CD4-positive, alpha-beta T cell (primary cell): ENCODE measurements at regions not wholly inside any gene's neighbourhood (a gene's known extent, or its start where the extent isn't known, plus 50 kb on each side); places are given as distances from the start of the nearest gene placed in this dataset.

Experiments used
- ATAC-seq: fragments of 200-7000 bp; cut with Tn5 transposase; one replicate; pipeline ENCODE4 v1.10.0; 2022; ENCODE audit warnings: mild to moderate bottlenecking; ENCODE audit not compliant: poor library complexity
- CTCF ChIA-PET: fragments of 350-600 bp; sonication (Branson Sonifier 250); formaldehyde crosslinking; loops from one replicate; lab custom pipeline; 2021; ENCODE audit warnings: antibody characterized with exemption, inconsistent platforms; lab: Charles Lee
- POLR2A ChIA-PET: fragments of 350-600 bp; sonication (Branson Sonifier 250); formaldehyde crosslinking; loops from one replicate; lab custom pipeline; 2021; ENCODE audit warnings: antibody characterized with exemption, inconsistent platforms; lab: Charles Lee
- DNase-seq, 14 experiments: peaks; one replicate each; pipeline ENCODE4 v3.0.0-alpha.2; 2013 to 2020; ENCODE audit warnings: mixed read lengths in 2 of 14
- H3K27ac ChIP-seq, 2 donors: one replicate each; pipeline versions ENCODE4 v1.5.1 to v1.7.0; 2013; ENCODE audit warnings: low read length in 2 of 2, low read depth in 1 of 2, mild to moderate bottlenecking in 1 of 2
- H3K27me3 ChIP-seq, 2 experiments: 1 replicate in 1 of 2; 2 replicates in 1 of 2; pipeline versions ENCODE4 v1.6.1 to v1.7.0; 2013; ENCODE audit warnings: low read length in 2 of 2, control low read depth in 1 of 2, mild to moderate bottlenecking in 1 of 2, moderate library complexity in 1 of 2; ENCODE audit not compliant: insufficient read depth in 2 of 2, control insufficient read depth in 1 of 2
- H3K36me3 ChIP-seq: one replicate; pipeline ENCODE4 v1.6.1; 2013; ENCODE audit warnings: low read length, control low read depth; ENCODE audit not compliant: insufficient read depth
- H3K4me1 ChIP-seq: one replicate; pipeline ENCODE4 v1.6.1; 2013; ENCODE audit warnings: low read length, control low read depth; ENCODE audit not compliant: insufficient read depth
- H3K4me3 ChIP-seq: one replicate; pipeline ENCODE4 v1.5.1; 2013; ENCODE audit warnings: mild to moderate bottlenecking, low read length, moderate library complexity
- H3K9me3 ChIP-seq, 2 experiments: 1 replicate in 1 of 2; 2 replicates in 1 of 2; pipeline versions ENCODE4 v1.6.1 to v1.7.0; 2013; ENCODE audit warnings: low read length in 2 of 2, mild to moderate bottlenecking in 2 of 2, control low read depth in 1 of 2, moderate library complexity in 1 of 2; ENCODE audit not compliant: control insufficient read depth in 1 of 2, insufficient read depth in 1 of 2
- H3K27ac Mint-ChIP-seq: one replicate; pipeline ENCODE4 v1.8.0; 2020; ENCODE audit warnings: mixed read lengths
- H3K27me3 Mint-ChIP-seq: one replicate; pipeline ENCODE4 v1.8.0; 2021; ENCODE audit warnings: mixed read lengths
- H3K36me3 Mint-ChIP-seq: one replicate; pipeline ENCODE4 v1.8.0; 2021; ENCODE audit warnings: low read depth, mixed read lengths
- H3K4me1 Mint-ChIP-seq: one replicate; pipeline ENCODE4 v1.8.0; 2021; ENCODE audit warnings: low read depth, mixed read lengths
- H3K4me3 Mint-ChIP-seq: one replicate; pipeline ENCODE4 v1.8.0; 2020; ENCODE audit warnings: mild to moderate bottlenecking, mixed read lengths
- H3K9me3 Mint-ChIP-seq: one replicate; pipeline ENCODE4 v1.8.0; 2020; ENCODE audit warnings: mixed read lengths
- CTCF ChIP-seq: fragments of 200-600 bp; IDR thresholded peaks from one replicate; pipeline ENCODE4 v1.8.0; 2022; ENCODE audit warnings: antibody characterized with exemption, mild to moderate bottlenecking
- intact Hi-C, 2 experiments: fragments of 100-400 bp; cut with DNase I in 1 of 2; cut with micrococcal nuclease in 1 of 2; formaldehyde crosslinking; loops; one replicate each; pipeline versions ENCODE4 v1.15.1 to v1.9.0; 2023 to 2025; cut with DNase I, micrococcal nuclease

GRCh38 chr4:65190780-65191179 lies 479.5 kb downstream of the EPHA5 start:
- Histone ChIP-seq H3K4me1 (no peaks in the 10 kb centered on the region), H3K36me3 (no peaks in the 10 kb centered on the region), H3K27me3 (no peaks in the 10 kb centered on the region), H3K9me3 (peaks cover 0 to 18% of the 10 kb centered on the region in 2 experiments), H3K27ac (no peak overlapping the region), H3K4me3 (no peak overlapping the region)
- CTCF ChIA-PET = no interaction called here
- Mint-ChIP-seq H3K36me3 (no peaks in the 10 kb centered on the region), H3K27me3 (no peaks in the 10 kb centered on the region), H3K4me3 (no peak overlapping the region), H3K9me3 (peaks cover 9% of the 10 kb centered on the region), H3K27ac (no peak overlapping the region), H3K4me1 (no peaks in the 10 kb centered on the region)
- intact Hi-C loops = no loop called here
- TF ChIP-seq CTCF = no peak
- POLR2A ChIA-PET = no interaction called here
- DNase-seq = no peak
- no peak for ATAC-seq

- Mint-ChIP-seq H3K9me3 (peaks cover 5% of the 10 kb centered on the region), H3K36me3 (no peaks in the 10 kb centered on the region), H3K27me3 (no peaks in the 10 kb centered on the region), H3K4me1 (no peaks in the 10 kb centered on the region), H3K27ac (no peak overlapping the region), H3K4me3 (no peak overlapping the region)
- ChIA-PET POLR2A (no interaction called here), CTCF (no interaction called here)
- no peaks in the 10 kb centered on the region for H3K27me3 ChIP-seq
- H3K36me3 ChIP-seq = no peaks in the 10 kb centered on the region
- H3K4me1 ChIP-seq = no peaks in the 10 kb centered on the region
- no peak overlapping the region for H3K27ac ChIP-seq
- no peak for TF ChIP-seq CTCF
- DNase-seq (no peak), ATAC-seq (no peak)
- intact Hi-C loops = no loop called here
- no peak overlapping the region for H3K4me3 ChIP-seq
- peaks cover 3 to 15% of the 10 kb centered on the region in 2 experiments for H3K9me3 ChIP-seq
Observed at GRCh38 chr4:65175585-65175984, 494.7 kb downstream of the EPHA5 start.

GRCh38 chr4:65170768-65171514 lies 499.3 kb downstream of the EPHA5 start:
- TF ChIP-seq CTCF = no peak
- Histone ChIP-seq H3K27me3 (no peaks in the 10 kb centered on the region), H3K9me3 (peaks cover 3 to 8% of the 10 kb centered on the region in 2 experiments), H3K4me1 (no peaks in the 10 kb centered on the region), H3K27ac (no peak overlapping the region), H3K4me3 (no peak overlapping the region), H3K36me3 (no peaks in the 10 kb centered on the region)
- ATAC-seq (no peak), DNase-seq (no peak)
- ChIA-PET POLR2A (no interaction called here), CTCF (no interaction called here)
- H3K4me3 Mint-ChIP-seq = no peak overlapping the region
- intact Hi-C loops = no loop called here
- H3K27ac Mint-ChIP-seq = no peak overlapping the region
- H3K9me3 Mint-ChIP-seq = peaks cover 6% of the 10 kb centered on the region
- H3K36me3 Mint-ChIP-seq = no peaks in the 10 kb centered on the region
- no peaks in the 10 kb centered on the region for H3K27me3 Mint-ChIP-seq
- H3K4me1 Mint-ChIP-seq = no peaks in the 10 kb centered on the region
